GM12873 (cell line): ENCODE measurements at regions not wholly inside any gene's neighbourhood (a gene's known extent, or its start where the extent isn't known, plus 50 kb on each side); places are given as distances from the start of the nearest gene placed in this dataset.

Experiments
- CTCF ChIP-seq: IDR thresholded peaks from 2 replicates; pipeline ENCODE4 v1.5.1; 2012; ENCODE audit warnings: low read depth, mild to moderate bottlenecking, moderate library complexity, low read length, control low read depth; ENCODE audit not compliant: insufficient read depth; ENCODE audit errors: missing control alignments

- TF ChIP-seq CTCF, result no peak
These were observed 78.3 kb upstream of the FYN start for GRCh38 chr6:111951497-111952085.

- no peak for TF ChIP-seq CTCF
These were observed 79.0 kb upstream of the FYN start for GRCh38 chr6:111952274-111952673.

DNA sequence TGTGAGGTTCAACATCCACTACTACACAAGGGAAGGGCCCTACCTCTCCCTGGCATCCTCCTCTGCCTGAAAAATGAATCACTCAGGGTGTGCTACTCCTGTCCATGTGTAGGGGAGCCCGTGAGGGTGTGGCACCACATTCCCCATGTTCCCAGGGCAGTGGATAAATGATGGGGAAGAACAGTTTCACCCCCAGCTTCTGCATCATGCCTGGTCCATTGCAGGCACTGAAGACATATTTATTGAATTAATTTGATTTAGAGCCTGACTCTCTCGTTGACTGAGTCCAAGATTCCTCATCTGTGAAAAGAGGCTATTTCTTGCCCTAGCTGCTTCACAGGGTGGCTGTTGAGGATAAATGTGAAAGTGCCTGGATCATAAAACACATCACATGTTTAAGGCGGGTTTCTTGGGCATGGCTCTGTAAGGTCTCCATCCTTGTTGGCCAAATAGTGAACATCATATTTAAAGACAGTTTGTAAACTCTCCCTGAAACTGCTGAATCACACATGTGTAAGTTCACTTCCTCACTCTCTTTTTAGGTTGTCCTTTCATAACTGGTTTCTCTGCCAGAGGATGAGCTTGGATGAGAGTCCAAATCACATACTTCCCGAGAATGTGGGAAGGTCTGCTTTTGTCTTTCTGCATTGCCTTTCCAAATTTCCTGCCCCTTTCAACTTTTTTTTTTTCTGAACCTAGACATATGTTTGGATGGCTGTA is 79.7 kb upstream of the FYN start:
- no peak for TF ChIP-seq CTCF

DNA sequence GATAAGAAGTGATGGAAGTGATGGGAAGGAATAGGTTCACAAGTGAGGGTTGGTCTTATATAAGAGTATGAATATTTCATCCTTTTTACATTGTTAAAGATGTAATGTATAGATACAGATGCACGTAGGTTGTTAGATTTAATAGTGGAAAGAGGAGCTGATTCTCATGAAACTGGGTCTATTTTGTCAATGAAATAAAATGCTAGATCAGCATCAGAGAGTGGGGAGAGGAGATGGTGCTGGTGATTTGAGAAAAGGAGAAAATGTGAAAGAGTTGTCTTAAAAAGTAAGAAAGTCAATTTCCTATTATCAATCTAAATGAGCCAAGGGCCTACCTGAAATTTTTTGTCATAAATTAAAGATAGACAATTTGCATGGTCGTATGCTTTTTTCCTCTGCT is 82.8 kb upstream of the FYN start:
- TF ChIP-seq CTCF, result no peak

GRCh38 chr6:111957623-111958315 is 84.5 kb upstream of the FYN start:
- no peak for TF ChIP-seq CTCF

DNA sequence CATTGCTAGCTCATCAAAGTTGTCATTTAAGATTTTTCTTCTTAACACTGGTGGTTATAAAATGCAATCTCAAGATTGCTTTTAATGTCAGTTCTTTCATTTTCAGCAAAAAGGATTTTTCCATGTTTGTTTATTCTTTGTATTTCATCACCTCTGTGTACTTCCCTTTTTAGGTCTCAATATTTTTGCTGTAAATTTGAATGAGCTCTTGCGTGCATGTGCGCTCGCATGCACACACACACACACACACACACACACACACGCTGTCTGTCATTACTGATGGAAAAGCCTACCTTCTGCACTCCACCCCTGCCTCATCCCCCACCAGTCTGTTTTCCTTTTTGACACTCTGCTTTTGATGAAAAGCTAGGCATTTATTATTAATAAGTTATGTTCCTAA is 85.3 kb upstream of the FYN start:
- TF ChIP-seq CTCF, result no peak

DNA sequence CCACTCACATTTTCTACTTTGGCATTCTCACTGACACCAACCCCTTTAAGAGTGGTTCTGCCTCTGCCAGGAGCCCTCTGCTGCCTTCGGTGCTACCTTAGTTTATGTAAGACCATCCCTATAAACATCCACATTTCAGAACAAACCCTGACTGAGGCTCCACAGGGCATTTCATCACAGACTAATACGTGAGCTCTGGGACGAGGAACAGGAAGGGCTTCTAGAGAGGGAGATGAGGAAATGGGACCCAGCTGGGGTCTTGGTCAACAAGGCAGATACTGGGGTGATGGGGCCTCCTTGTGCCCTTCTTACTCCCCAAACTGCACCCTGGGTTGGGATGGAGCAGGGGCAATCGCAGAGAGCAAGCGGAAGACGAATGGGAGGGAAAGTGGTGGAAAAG is 86.5 kb upstream of the FYN start:
- no peak for TF ChIP-seq CTCF
